ENCODE measurements at regions not wholly inside any gene's neighbourhood (a gene's known extent, or its start where the extent isn't known, plus 50 kb on each side); places are given as distances from the start of the nearest gene placed in this dataset.
"Not testable (repeated sequence)": the region's sequence is repeated elsewhere in the genome, so short reads cannot be mapped to it uniquely, and the experiment has no call there.

- ATAC-seq (no peak), FAIRE-seq (no peak), DNase-seq (ENCODE audit: low read depth in 1 of 2, low spot score in 1 of 2) (no peak)
- ChIA-PET CTCF (interaction anchor here (0.6 to 1.2 kb wide), 3 partner anchors 12 to 17 kb away, joined by 3 read pairs; no protein-coding TSS in a partner anchor), POLR2A (no interaction called here)
- Histone ChIP-seq H3K9me3 (no peaks in the 10 kb centered on the region), H3K4me1 (peaks cover 23% of the 10 kb centered on the region), H3K4me2 (no peak overlapping the region), H3K4me3 (no peak overlapping the region), H3K27ac (no peak overlapping the region)
- TF ChIP-seq ATOH8 (CRISPR knock-in tag; IDR thresholded peaks at IDR 0.05; ENCODE audit: low read depth) = no peak
- TF ChIP-seq, protein P1, sequence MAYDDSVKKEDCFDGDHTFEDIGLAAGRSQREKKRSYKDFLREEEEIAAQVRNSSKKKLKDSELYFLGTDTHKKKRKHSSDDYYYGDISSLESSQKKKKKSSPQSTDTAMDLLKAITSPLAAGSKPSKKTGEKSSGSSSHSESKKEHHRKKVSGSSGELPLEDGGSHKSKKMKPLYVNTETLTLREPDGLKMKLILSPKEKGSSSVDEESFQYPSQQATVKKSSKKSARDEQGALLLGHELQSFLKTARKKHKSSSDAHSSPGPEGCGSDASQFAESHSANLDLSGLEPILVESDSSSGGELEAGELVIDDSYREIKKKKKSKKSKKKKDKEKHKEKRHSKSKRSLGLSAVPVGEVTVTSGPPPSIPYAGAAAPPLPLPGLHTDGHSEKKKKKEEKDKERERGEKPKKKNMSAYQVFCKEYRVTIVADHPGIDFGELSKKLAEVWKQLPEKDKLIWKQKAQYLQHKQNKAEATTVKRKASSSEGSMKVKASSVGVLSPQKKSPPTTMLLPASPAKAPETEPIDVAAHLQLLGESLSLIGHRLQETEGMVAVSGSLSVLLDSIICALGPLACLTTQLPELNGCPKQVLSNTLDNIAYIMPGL (CRISPR knock-in tag; IDR thresholded peaks at IDR 0.05; ENCODE audit: borderline replicate concordance) = no peak
- TF ChIP-seq RAD21 (conservative IDR thresholded peaks at IDR 0.05 in 1 of 2, IDR thresholded peaks at IDR 0.05 in 1 of 2) = no peak
- TF ChIP-seq CTCF (IDR thresholded peaks at IDR 0.05) = no peak
- WGBS (ENCODE audit: missing lambda C conversion rate) = 98% methylated on average over 11 of the region's 35 CpGs
These were observed 135.9 kb upstream of the RFC3 start for GRCh38 chr13:33682020-33682564.

- 90% methylated on average over 5 of the region's 5 CpGs for whole genome bisulfite sequencing (ENCODE audit: missing lambda C conversion rate)
- POLR2A ChIA-PET = not testable (repeated sequence)
These were observed 135.3 kb upstream of the RFC3 start for GRCh38 chr13:33682646-33683045.

GRCh38 chr13:33683376-33683775 lies 134.6 kb upstream of the RFC3 start:
- ATAC-seq (no peak), FAIRE-seq (no peak), DNase-seq (ENCODE audit: low read depth in 1 of 2, low spot score in 1 of 2) (no peak)
- POLR2A ChIA-PET = no interaction called here
- TF ChIP-seq ZFP36 (IDR thresholded peaks at IDR 0.05; ENCODE audit: borderline replicate concordance, partially characterized antibody) (no peak), CBX8 (IDR thresholded peaks at IDR 0.05) (no peak), GATA3 (IDR thresholded peaks at IDR 0.05; ENCODE audit: borderline replicate concordance) (no peak), EHMT2 (IDR thresholded peaks at IDR 0.05; ENCODE audit: low read depth) (no peak), KDM1A (IDR thresholded peaks at IDR 0.05; ENCODE audit: low read depth) (no peak), E2F6 (IDR thresholded peaks at IDR 0.05; ENCODE audit: borderline replicate concordance, low read depth) (no peak), BHLHE40 (IDR thresholded peaks at IDR 0.05; ENCODE audit: low read depth, low read length) (no peak), ATOH8 (CRISPR knock-in tag; IDR thresholded peaks at IDR 0.05; ENCODE audit: low read depth) (no peak), CEBPB (IDR thresholded peaks at IDR 0.05) (no peak), RFX5 (IDR thresholded peaks at IDR 0.05) (no peak), HEYL (CRISPR knock-in tag; IDR thresholded peaks at IDR 0.05) (no peak), TP53 (CRISPR knock-in tag; IDR thresholded peaks at IDR 0.05) (no peak), ESRRA (IDR thresholded peaks at IDR 0.05; ENCODE audit: borderline replicate concordance, low read length) (no peak), SMC3 (IDR thresholded peaks at IDR 0.05) (no peak)
- TF ChIP-seq, protein P2, sequence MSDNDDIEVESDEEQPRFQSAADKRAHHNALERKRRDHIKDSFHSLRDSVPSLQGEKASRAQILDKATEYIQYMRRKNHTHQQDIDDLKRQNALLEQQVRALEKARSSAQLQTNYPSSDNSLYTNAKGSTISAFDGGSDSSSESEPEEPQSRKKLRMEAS (IDR thresholded peaks at IDR 0.05) = no peak
- TF ChIP-seq, protein P1 (CRISPR knock-in tag; IDR thresholded peaks at IDR 0.05; ENCODE audit: borderline replicate concordance) = no peak
- TF ChIP-seq, protein P3, sequence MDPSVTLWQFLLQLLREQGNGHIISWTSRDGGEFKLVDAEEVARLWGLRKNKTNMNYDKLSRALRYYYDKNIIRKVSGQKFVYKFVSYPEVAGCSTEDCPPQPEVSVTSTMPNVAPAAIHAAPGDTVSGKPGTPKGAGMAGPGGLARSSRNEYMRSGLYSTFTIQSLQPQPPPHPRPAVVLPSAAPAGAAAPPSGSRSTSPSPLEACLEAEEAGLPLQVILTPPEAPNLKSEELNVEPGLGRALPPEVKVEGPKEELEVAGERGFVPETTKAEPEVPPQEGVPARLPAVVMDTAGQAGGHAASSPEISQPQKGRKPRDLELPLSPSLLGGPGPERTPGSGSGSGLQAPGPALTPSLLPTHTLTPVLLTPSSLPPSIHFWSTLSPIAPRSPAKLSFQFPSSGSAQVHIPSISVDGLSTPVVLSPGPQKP (IDR thresholded peaks at IDR 0.05; ENCODE audit: low read depth, low read length) = no peak
- H3K4me2 ChIP-seq = no peak overlapping the region
- CTCF ChIA-PET = interaction anchor here (1.2 kb wide), 1 partner anchor 15 kb away, joined by 3 read pairs; no protein-coding TSS in a partner anchor
- H3K27ac ChIP-seq = no peak overlapping the region
- H3K9me3 ChIP-seq = no peaks in the 10 kb centered on the region
- WGBS (ENCODE audit: missing lambda C conversion rate) = 81% methylated on average over 5 of the region's 5 CpGs
- peaks cover 18% of the 10 kb centered on the region for H3K4me1 ChIP-seq
- no peak overlapping the region for H3K4me3 ChIP-seq

More at GRCh38 chr13:33682646-33683045, 135.3 kb upstream of the RFC3 start:
- H3K4me1 ChIP-seq = peaks cover 18% of the 10 kb centered on the region
- FAIRE-seq; H3K27ac ChIP-seq; H3K9me3 ChIP-seq; DNase-seq (ENCODE audit: low read depth in 1 of 2, low spot score in 1 of 2); ATAC-seq; H3K4me2 ChIP-seq; H3K4me3 ChIP-seq: not testable (repeated sequence)
- CTCF ChIA-PET = interaction anchor here (0.9 to 1.2 kb wide), 2 partner anchors 15 to 17 kb away, joined by 3 read pairs; no protein-coding TSS in a partner anchor
